GM18508 (cell line): ENCODE measurements at regions not wholly inside any gene's neighbourhood (a gene's known extent, or its start where the extent isn't known, plus 50 kb on each side); places are given as distances from the start of the nearest gene placed in this dataset.
"Not testable (repeated sequence)": the region's sequence is repeated elsewhere in the genome, so short reads cannot be mapped to it uniquely, and the experiment has no call there.

Experiments used
- ATAC-seq: cut with Tn5 transposase; IDR thresholded peaks from one replicate; pipeline ENCODE4 v1.9.1; 2021; ENCODE audit warnings: moderate number of reproducible peaks; ENCODE audit not compliant: insufficient read depth, unreplicated experiment

- no peak for ATAC-seq
Measured at GRCh38 chr20:57988828-57989227, 239.6 kb downstream of the ANKRD60 start.

GRCh38 chr20:57988422-57988821, 240.0 kb downstream of the ANKRD60 start:
- no peak for ATAC-seq

- ATAC-seq, result no peak
Measured at GRCh38 chr20:57987659-57988058, 240.8 kb downstream of the ANKRD60 start.

- no peak for ATAC-seq
Measured at GRCh38 chr20:57986666-57987065, 241.8 kb downstream of the ANKRD60 start.

GRCh38 chr20:57985278-57985677, 243.2 kb downstream of the ANKRD60 start:
- no peak for ATAC-seq

GRCh38 chr20:57983082-57983481, 245.4 kb downstream of the ANKRD60 start:
- no peak for ATAC-seq

GRCh38 chr20:57980506-57980905, 247.9 kb downstream of the ANKRD60 start:
- ATAC-seq, result no peak

GRCh38 chr20:57977569-57977968, 250.9 kb downstream of the ANKRD60 start:
- no peak for ATAC-seq

GRCh38 chr20:57977141-57977540, 251.3 kb downstream of the ANKRD60 start:
- ATAC-seq, result no peak

- no peak for ATAC-seq
Measured at GRCh38 chr20:57974863-57975262, 253.6 kb downstream of the ANKRD60 start.

- ATAC-seq, result no peak
Measured at GRCh38 chr20:57973886-57974285, 254.6 kb downstream of the ANKRD60 start.

GRCh38 chr20:57971583-57971982, 256.9 kb downstream of the ANKRD60 start:
- ATAC-seq, result not testable (repeated sequence)

- ATAC-seq, result no peak
Measured at GRCh38 chr20:57970856-57971255, 257.6 kb downstream of the ANKRD60 start.

- ATAC-seq, result no peak
Measured at GRCh38 chr20:57970116-57970515, 258.3 kb downstream of the ANKRD60 start.

GRCh38 chr20:57968120-57968519, 258.3 kb upstream of the PMEPA1 start:
- no peak for ATAC-seq

GRCh38 chr20:57967364-57967763, 257.5 kb upstream of the PMEPA1 start:
- no peak for ATAC-seq

GRCh38 chr20:57966620-57967019, 256.8 kb upstream of the PMEPA1 start:
- ATAC-seq, result no peak

GRCh38 chr20:57965441-57965840, 255.6 kb upstream of the PMEPA1 start:
- no peak for ATAC-seq

GRCh38 chr20:57964011-57964862, 254.4 kb upstream of the PMEPA1 start:
- no peak for ATAC-seq

GRCh38 chr20:57960803-57961575, 251.2 kb upstream of the PMEPA1 start:
- ATAC-seq, result no peak

GRCh38 chr20:57959589-57959988, 249.8 kb upstream of the PMEPA1 start:
- no peak for ATAC-seq
